Renal cortical epithelial cell (primary cell): ENCODE measurements at regions not wholly inside any gene's neighbourhood (a gene's known extent, or its start where the extent isn't known, plus 50 kb on each side); places are given as distances from the start of the nearest gene placed in this dataset.
"Not testable (repeated sequence)": the region's sequence is repeated elsewhere in the genome, so short reads cannot be mapped to it uniquely, and the experiment has no call there.

ENCODE experiments used
- DNase-seq: peaks from one replicate; pipeline ENCODE4 v3.0.0-alpha.2; 2011; ENCODE audit warnings: low read depth

- DNase-seq: no peak
These were observed 113.3 kb upstream of the FAT3 start for GRCh38 chr11:92111287-92111686.

- no peak for DNase-seq
These were observed 115.2 kb upstream of the FAT3 start for GRCh38 chr11:92109466-92109865.

DNA sequence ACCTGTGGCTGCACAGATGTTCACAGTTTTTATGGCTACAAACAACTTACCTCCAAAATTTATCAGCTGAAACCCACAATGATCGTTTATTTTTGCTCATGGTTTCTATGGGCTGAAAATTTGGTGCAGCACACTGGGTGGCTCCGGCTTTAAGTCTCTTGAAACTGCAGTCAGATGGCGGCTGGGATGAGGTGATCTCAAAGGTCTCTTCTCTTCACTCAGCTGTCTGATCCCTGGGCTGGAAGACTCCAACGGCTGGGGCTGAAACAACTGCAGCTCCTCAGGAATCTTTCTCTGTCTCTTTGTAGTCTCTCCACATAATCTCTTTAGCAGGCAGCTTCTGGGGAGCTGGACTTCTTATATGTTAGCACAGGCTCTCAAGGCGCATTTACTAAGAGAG is 117.3 kb upstream of the FAT3 start:
- DNase-seq: no peak

DNA sequence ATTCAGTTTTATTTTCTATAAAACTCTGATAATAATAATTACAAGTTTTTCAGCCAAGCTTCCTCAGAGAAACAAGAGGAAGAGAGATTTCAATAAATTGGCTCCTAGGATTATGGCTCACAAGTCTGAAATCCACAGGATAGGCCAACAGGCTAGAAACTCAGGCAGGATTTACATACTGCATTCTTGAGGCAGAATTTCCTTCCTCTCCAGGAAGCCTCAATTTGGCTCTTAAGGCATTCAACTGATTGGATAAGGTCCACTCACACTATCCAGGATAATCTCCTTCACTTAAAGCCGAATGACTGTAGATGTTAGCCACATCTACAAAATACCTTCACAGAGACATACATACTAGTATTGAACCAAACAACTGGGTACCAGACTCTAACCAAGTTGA is 120.3 kb upstream of the FAT3 start:
- DNase-seq: no peak

DNA sequence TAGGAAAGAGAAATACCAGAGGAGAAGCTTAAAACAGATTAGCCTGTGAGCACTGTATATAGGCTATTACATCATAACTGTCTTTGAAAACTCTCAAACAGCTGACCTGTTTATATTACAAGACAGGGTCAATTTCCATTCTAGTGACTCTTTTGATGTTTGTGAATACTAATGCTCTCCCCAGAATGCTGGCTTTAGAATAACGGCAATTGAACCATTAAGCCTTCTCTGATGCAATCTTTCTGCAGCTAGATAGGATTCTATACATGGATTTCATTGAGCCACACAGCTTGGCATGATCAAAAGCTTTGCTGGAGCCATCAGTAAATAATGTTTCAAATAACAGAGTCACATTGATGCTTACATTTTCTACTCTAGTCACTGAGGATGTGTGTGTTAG is 122.7 kb upstream of the FAT3 start:
- DNase-seq: no peak

GRCh38 chr11:92099183-92099582 is 125.4 kb upstream of the FAT3 start:
- no peak for DNase-seq

DNA sequence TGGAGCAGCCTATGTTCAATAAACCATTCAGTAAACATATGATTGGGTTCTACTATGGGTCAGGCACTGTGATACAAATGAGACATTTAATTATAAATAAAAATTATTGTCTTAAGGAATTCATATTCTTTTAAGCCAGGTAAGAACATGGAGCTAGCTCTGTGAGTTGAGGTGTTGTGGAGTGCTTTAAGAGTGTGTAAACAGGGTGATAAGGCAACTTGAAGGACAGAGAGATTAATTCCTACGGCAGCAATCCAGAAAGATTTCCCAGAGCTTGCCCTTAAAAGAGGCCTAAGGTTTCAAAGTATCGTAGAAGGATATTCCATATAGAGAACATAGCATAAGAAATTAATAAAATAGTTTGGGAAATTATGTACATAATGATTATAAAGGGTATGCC is 126.4 kb upstream of the FAT3 start:
- no peak for DNase-seq

GRCh38 chr11:92087725-92088537 is 136.7 kb upstream of the FAT3 start:
- no peak for DNase-seq

GRCh38 chr11:92083123-92083522 is 141.5 kb upstream of the FAT3 start:
- no peak for DNase-seq

- no peak for DNase-seq
These were observed 142.0 kb upstream of the FAT3 start for GRCh38 chr11:92082652-92083051.

DNA sequence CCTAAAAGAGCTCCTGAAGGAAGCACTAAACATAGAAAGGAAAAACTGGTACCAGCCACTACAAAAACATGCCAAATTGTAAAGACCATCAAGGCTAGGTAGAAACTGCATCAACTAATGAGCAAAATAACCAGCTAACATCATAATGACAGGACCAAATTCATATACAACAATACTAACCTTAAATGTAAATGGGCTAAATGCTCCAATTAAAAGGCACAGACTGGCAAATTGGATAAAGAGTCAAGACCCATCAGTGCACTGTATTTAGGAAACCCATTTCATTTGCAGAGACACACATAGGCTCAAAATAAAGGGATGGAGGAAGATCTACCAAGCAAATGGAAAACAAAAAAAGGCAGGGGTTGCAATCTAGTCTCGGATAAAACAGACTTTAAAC is 150.1 kb upstream of the FAT3 start:
- DNase-seq: not testable (repeated sequence)

GRCh38 chr11:92071660-92072059 is 153.0 kb upstream of the FAT3 start:
- DNase-seq: no peak

- DNase-seq: no peak
These were observed 154.4 kb upstream of the FAT3 start for GRCh38 chr11:92070026-92070889.

- no peak for DNase-seq
These were observed 157.6 kb upstream of the FAT3 start for GRCh38 chr11:92067016-92067415.

GRCh38 chr11:92061456-92062062 is 163.1 kb upstream of the FAT3 start:
- no peak for DNase-seq

DNA sequence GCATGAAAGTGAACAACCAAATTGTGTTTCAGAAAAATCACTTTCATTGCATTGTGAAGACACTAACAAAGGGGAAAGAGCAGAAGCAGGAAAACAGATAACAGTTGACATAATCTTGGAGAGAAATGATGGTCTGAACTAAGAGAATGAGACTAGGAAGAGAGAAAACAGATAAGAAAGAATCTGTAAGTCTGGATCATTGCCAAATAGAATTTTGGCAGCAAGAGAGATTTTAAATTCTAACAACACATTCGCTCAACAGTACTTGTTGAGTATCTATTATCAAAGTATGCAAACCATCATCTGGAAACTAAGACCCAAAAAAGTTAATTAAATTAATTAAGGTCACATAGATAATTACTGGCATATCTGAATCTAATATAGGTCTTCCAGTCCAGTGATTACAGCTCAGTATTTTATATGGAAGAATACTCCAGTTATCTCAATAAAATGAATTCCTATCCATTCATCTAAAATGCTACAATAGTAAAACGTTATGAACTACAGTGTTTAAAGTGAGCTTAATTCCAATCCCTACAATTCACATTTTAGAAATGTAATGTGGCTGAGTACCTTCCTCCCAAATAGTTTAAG is 166.7 kb upstream of the FAT3 start:
- DNase-seq: no peak

DNA sequence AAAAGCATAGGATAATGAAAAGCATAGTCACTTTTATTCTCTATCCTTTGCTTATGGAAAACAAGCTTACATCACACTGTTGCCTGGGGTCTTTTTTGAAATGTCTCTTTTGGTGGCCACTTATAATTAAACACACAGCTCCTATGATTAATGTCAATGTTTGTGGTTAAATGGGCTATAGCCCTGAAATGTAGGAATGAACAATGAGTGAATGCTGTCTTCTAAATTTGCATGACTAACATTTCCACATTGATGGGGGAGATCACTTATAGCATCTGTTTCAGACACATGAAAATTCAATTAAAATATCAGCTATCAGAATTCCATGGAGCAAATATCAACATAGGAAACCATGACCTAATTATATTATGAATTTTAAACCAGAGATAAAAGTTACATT is 171.4 kb upstream of the FAT3 start:
- DNase-seq: no peak

DNA sequence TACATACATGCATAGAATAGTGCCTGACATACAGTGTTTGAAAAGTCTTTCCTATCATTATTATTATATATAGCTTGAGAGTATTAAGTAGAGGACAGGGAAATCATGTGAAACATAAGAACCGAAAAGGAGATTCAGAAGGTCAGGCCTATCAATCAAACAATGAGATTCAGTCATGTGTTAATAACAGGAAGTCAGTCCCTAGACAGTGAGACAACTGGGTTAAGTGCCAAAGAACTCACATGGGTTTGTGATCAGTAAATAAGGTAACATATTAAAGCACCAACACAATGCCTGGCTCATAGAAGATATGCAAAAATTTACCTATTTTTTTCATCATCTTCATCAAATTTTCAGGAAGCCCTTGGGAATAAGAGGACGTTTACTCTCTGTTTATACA is 174.3 kb upstream of the FAT3 start:
- peak; percentile 79 for DNase-seq

- peak; percentile 60 for DNase-seq
These were observed 176.2 kb upstream of the FAT3 start for GRCh38 chr11:92048415-92048814.

DNA sequence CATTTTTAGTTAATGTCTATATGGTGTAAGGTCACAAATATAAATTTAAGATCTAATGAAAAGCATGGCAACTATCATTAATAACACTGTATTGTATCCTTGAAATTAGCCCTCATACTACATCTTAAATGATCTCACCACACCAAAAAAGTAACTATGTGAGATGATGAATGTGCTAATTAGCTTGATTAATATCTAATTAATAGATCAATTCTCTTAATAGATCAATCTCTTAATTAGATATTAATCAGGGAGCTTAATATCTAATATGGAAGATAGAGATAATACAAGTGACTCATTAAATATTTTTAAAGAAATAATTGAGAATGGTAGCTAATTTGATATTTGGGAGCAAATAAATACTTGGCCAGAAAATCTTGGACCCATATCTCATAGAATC is 178.5 kb upstream of the FAT3 start:
- DNase-seq: no peak

DNA sequence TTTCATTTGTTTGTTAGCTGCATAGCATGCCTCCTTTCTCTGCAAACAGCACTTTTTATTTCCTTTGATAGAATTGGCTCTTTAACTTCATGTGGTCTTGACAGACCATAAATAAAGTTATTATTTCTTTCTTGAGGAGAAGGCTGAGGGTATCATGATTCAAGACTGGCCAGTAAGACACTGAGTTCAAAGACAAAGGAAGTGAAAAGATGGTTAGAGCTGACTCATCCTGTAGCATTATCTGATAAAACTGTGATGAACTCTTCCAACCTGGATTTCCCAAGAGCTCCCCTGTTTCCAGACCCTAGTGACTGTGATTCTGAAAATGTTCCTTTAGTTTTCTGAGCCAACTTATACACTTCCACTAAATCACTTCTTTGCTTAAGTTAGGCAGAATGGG is 179.3 kb upstream of the FAT3 start:
- peak; percentile 6 for DNase-seq

GRCh38 chr11:92035488-92035887 is 189.1 kb upstream of the FAT3 start:
- peak; percentile 73 for DNase-seq
